ENCODE measurements at regions not wholly inside any gene's neighbourhood (a gene's known extent, or its start where the extent isn't known, plus 50 kb on each side); places are given as distances from the start of the nearest gene placed in this dataset.

DNA sequence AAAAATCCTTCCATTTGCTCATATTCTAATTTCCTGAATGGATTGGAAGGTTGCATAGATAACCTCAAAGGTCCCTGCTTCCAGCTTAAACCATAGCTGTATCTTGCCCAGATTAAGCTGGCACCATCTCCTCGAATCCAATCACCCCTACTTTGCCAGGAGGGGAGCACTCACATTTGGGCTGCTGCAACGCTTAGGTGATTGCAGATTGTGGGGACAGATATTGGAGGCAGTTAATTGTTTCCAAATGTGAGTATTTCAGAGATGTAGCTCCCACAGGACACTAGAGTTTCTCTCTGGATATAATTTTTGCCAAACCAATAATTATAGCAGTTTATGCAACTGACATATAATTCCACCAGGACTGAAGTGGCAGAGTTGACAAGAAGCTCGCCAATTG, 53.5 kb upstream of the ACSL1 start:
- Histone ChIP-seq H2AK5ac (ENCODE audit: low read length) (no peak overlapping the region), H3K79me2 (ENCODE audit: control insufficient read depth, insufficient read depth, low read length) (no peaks in the 10 kb centered on the region), H3K4me2 (ENCODE audit: low read length) (no peak overlapping the region), H4K5ac (ENCODE audit: low read length) (no peak overlapping the region), H3K36me3 (ENCODE audit: control insufficient read depth, insufficient read depth, low read length) (no peaks in the 10 kb centered on the region), H2BK120ac (ENCODE audit: low read depth, low read length) (no peak overlapping the region), H3K27me3 (ENCODE audit: insufficient read depth, low read length, poor library complexity) (no peaks in the 10 kb centered on the region), H3K4ac (ENCODE audit: low read depth, low read length) (no peak overlapping the region), H3K4me1 (ENCODE audit: control insufficient read depth, low read depth, low read length) (no peaks in the 10 kb centered on the region), H3K56ac (ENCODE audit: low read length) (no peak overlapping the region), H3K27ac (ENCODE audit: low read depth, low read length) (no peak overlapping the region), H3K4me3 (ENCODE audit: low read length) (no peak overlapping the region), H3K79me1 (ENCODE audit: low read length) (no peaks in the 10 kb centered on the region), H2BK5ac (ENCODE audit: low read length) (no peak overlapping the region), H2BK15ac (replicated peaks; ENCODE audit: low read depth) (no peak overlapping the region), H3K9ac (ENCODE audit: low read length) (no peak overlapping the region), H3K23ac (ENCODE audit: low read length) (no peak overlapping the region), H3K18ac (ENCODE audit: low read length) (no peak overlapping the region), H4K8ac (ENCODE audit: low read depth, low read length) (no peak overlapping the region)
- no peak for DNase-seq
- no CpG with 5 or more reads among the region's 3 CpGs for WGBS (ENCODE audit: extremely low coverage, insufficient coverage, low lambda C conversion rate)

DNA sequence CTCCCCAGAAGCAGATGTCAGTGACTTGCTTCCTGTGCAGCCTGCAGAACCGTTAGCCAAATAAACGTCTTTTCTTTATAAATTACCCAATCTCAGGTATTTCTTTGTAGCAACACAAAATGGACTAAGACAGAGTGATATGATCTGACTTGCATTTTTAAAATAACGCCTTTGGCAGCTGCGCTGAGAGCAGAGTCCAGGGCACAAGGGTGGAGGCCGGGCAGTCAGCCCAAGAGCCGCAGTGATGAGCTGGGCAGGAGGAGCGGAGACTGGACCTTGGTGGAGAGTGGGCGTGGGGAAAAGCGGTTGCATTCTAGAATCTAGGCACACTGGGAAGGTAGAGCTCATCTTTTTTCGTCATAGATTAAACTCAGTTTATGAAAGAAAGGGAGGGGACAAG, 56.5 kb upstream of the ACSL1 start:
- Histone ChIP-seq H2BK15ac (replicated peaks; ENCODE audit: low read depth) (no peak overlapping the region), H2BK5ac (ENCODE audit: low read length) (no peak overlapping the region), H2BK120ac (ENCODE audit: low read depth, low read length) (no peak overlapping the region), H3K27ac (ENCODE audit: low read depth, low read length) (no peak overlapping the region), H3K79me1 (ENCODE audit: low read length) (no peaks in the 10 kb centered on the region), H4K5ac (ENCODE audit: low read length) (no peak overlapping the region), H3K4me2 (ENCODE audit: low read length) (no peak overlapping the region), H3K27me3 (ENCODE audit: insufficient read depth, low read length, poor library complexity) (no peaks in the 10 kb centered on the region), H3K4me1 (ENCODE audit: control insufficient read depth, low read depth, low read length) (no peaks in the 10 kb centered on the region), H3K4me3 (ENCODE audit: low read length) (no peak overlapping the region), H3K23ac (ENCODE audit: low read length) (no peak overlapping the region), H3K9ac (ENCODE audit: low read length) (no peak overlapping the region), H3K36me3 (ENCODE audit: control insufficient read depth, insufficient read depth, low read length) (no peaks in the 10 kb centered on the region), H3K18ac (ENCODE audit: low read length) (no peak overlapping the region), H4K8ac (ENCODE audit: low read depth, low read length) (no peak overlapping the region), H3K79me2 (ENCODE audit: control insufficient read depth, insufficient read depth, low read length) (no peaks in the 10 kb centered on the region), H3K56ac (ENCODE audit: low read length) (no peak overlapping the region), H2AK5ac (ENCODE audit: low read length) (no peak overlapping the region), H3K4ac (ENCODE audit: low read depth, low read length) (no peak overlapping the region)
- no CpG with 5 or more reads among the region's 10 CpGs for WGBS (ENCODE audit: extremely low coverage, insufficient coverage, low lambda C conversion rate)
- DNase-seq, result no peak

GRCh38 chr4:184883024-184883423, 57.3 kb upstream of the ACSL1 start:
- no CpG with 5 or more reads among the region's 6 CpGs for WGBS (ENCODE audit: extremely low coverage, insufficient coverage, low lambda C conversion rate)
- Histone ChIP-seq H3K4ac (ENCODE audit: low read depth, low read length) (no peak overlapping the region), H2BK120ac (ENCODE audit: low read depth, low read length) (no peak overlapping the region), H4K5ac (ENCODE audit: low read length) (no peak overlapping the region), H3K4me2 (ENCODE audit: low read length) (no peak overlapping the region), H3K27me3 (ENCODE audit: insufficient read depth, low read length, poor library complexity) (no peaks in the 10 kb centered on the region), H2BK5ac (ENCODE audit: low read length) (no peak overlapping the region), H3K9ac (ENCODE audit: low read length) (no peak overlapping the region), H3K18ac (ENCODE audit: low read length) (no peak overlapping the region), H3K23ac (ENCODE audit: low read length) (no peak overlapping the region), H3K36me3 (ENCODE audit: control insufficient read depth, insufficient read depth, low read length) (no peaks in the 10 kb centered on the region), H2AK5ac (ENCODE audit: low read length) (no peak overlapping the region), H2BK15ac (replicated peaks; ENCODE audit: low read depth) (no peak overlapping the region), H3K27ac (ENCODE audit: low read depth, low read length) (no peak overlapping the region), H3K4me3 (ENCODE audit: low read length) (no peak overlapping the region), H3K56ac (ENCODE audit: low read length) (no peak overlapping the region), H3K79me2 (ENCODE audit: control insufficient read depth, insufficient read depth, low read length) (no peaks in the 10 kb centered on the region), H3K4me1 (ENCODE audit: control insufficient read depth, low read depth, low read length) (no peaks in the 10 kb centered on the region), H4K8ac (ENCODE audit: low read depth, low read length) (no peak overlapping the region), H3K79me1 (ENCODE audit: low read length) (no peaks in the 10 kb centered on the region)
- no peak for DNase-seq

DNA sequence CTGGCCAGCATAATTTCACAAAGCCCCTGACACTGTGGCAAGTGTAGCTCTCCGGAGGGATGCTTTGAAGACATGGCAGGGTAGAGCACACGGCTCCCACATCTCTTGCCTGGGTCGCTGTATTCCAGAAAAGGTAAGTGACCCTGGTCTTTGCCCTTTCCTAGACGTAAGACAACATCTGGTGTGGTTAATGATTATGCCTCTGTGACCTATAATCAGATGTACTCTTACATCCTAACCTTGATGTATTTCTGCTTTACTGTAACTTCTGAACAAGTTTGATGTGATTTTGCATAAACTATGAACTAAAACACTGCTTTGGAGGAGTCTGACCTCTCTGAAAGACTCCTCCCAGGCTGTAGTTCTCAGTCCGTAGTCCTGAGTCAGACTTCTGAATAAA, 59.1 kb upstream of the ACSL1 start:
- Histone ChIP-seq H4K5ac (ENCODE audit: low read length) (no peak overlapping the region), H2BK120ac (ENCODE audit: low read depth, low read length) (no peak overlapping the region), H3K56ac (ENCODE audit: low read length) (no peak overlapping the region), H3K4me2 (ENCODE audit: low read length) (no peak overlapping the region), H3K4me1 (ENCODE audit: control insufficient read depth, low read depth, low read length) (no peaks in the 10 kb centered on the region), H3K9ac (ENCODE audit: low read length) (no peak overlapping the region), H3K18ac (ENCODE audit: low read length) (no peak overlapping the region), H4K8ac (ENCODE audit: low read depth, low read length) (no peak overlapping the region), H2BK15ac (replicated peaks; ENCODE audit: low read depth) (no peak overlapping the region), H3K79me2 (ENCODE audit: control insufficient read depth, insufficient read depth, low read length) (no peaks in the 10 kb centered on the region), H3K36me3 (ENCODE audit: control insufficient read depth, insufficient read depth, low read length) (no peaks in the 10 kb centered on the region), H2AK5ac (ENCODE audit: low read length) (no peak overlapping the region), H2BK5ac (ENCODE audit: low read length) (no peak overlapping the region), H3K23ac (ENCODE audit: low read length) (no peak overlapping the region), H3K4me3 (ENCODE audit: low read length) (no peak overlapping the region), H3K4ac (ENCODE audit: low read depth, low read length) (no peak overlapping the region), H3K27ac (ENCODE audit: low read depth, low read length) (no peak overlapping the region), H3K79me1 (ENCODE audit: low read length) (no peaks in the 10 kb centered on the region), H3K27me3 (ENCODE audit: insufficient read depth, low read length, poor library complexity) (no peaks in the 10 kb centered on the region)
- DNase-seq, result no peak
- no CpG with 5 or more reads among the region's 5 CpGs for WGBS (ENCODE audit: extremely low coverage, insufficient coverage, low lambda C conversion rate)

- no peaks in the 10 kb centered on the region for H3K79me1 ChIP-seq (ENCODE audit: low read length)
- H2BK5ac ChIP-seq (ENCODE audit: low read length), result no peak overlapping the region
- WGBS (ENCODE audit: extremely low coverage, insufficient coverage, low lambda C conversion rate), result no CpG with 5 or more reads among the region's 4 CpGs
- H3K18ac ChIP-seq (ENCODE audit: low read length), result no peak overlapping the region
- H3K4me1 ChIP-seq (ENCODE audit: control insufficient read depth, low read depth, low read length), result no peaks in the 10 kb centered on the region
- no peak overlapping the region for H4K5ac ChIP-seq (ENCODE audit: low read length)
- no peak overlapping the region for H3K56ac ChIP-seq (ENCODE audit: low read length)
- H2BK120ac ChIP-seq (ENCODE audit: low read depth, low read length), result no peak overlapping the region
- no peak overlapping the region for H3K9ac ChIP-seq (ENCODE audit: low read length)
- no peak overlapping the region for H3K4ac ChIP-seq (ENCODE audit: low read depth, low read length)
- H3K4me3 ChIP-seq (ENCODE audit: low read length), result no peak overlapping the region
- no peaks in the 10 kb centered on the region for H3K36me3 ChIP-seq (ENCODE audit: control insufficient read depth, insufficient read depth, low read length)
- no peak overlapping the region for H4K8ac ChIP-seq (ENCODE audit: low read depth, low read length)
- no peak overlapping the region for H3K23ac ChIP-seq (ENCODE audit: low read length)
- no peak overlapping the region for H2AK5ac ChIP-seq (ENCODE audit: low read length)
- no peak overlapping the region for H3K27ac ChIP-seq (ENCODE audit: low read depth, low read length)
- DNase-seq, result no peak
- no peaks in the 10 kb centered on the region for H3K27me3 ChIP-seq (ENCODE audit: insufficient read depth, low read length, poor library complexity)
- no peaks in the 10 kb centered on the region for H3K79me2 ChIP-seq (ENCODE audit: control insufficient read depth, insufficient read depth, low read length)
- no peak overlapping the region for H3K4me2 ChIP-seq (ENCODE audit: low read length)
- H2BK15ac ChIP-seq (replicated peaks; ENCODE audit: low read depth), result no peak overlapping the region
These were observed 59.8 kb upstream of the ACSL1 start for GRCh38 chr4:184885602-184886001.

GRCh38 chr4:184887333-184887732, 61.6 kb upstream of the ACSL1 start:
- Histone ChIP-seq H3K23ac (ENCODE audit: low read length) (no peak overlapping the region), H2AK5ac (ENCODE audit: low read length) (no peak overlapping the region), H3K56ac (ENCODE audit: low read length) (no peak overlapping the region), H3K27me3 (ENCODE audit: insufficient read depth, low read length, poor library complexity) (no peaks in the 10 kb centered on the region), H3K4me3 (ENCODE audit: low read length) (no peak overlapping the region), H3K18ac (ENCODE audit: low read length) (no peak overlapping the region), H3K36me3 (ENCODE audit: control insufficient read depth, insufficient read depth, low read length) (no peaks in the 10 kb centered on the region), H3K9ac (ENCODE audit: low read length) (no peak overlapping the region), H3K27ac (ENCODE audit: low read depth, low read length) (no peak overlapping the region), H3K79me1 (ENCODE audit: low read length) (no peaks in the 10 kb centered on the region), H2BK15ac (replicated peaks; ENCODE audit: low read depth) (no peak overlapping the region), H4K5ac (ENCODE audit: low read length) (no peak overlapping the region), H3K79me2 (ENCODE audit: control insufficient read depth, insufficient read depth, low read length) (no peaks in the 10 kb centered on the region), H2BK5ac (ENCODE audit: low read length) (no peak overlapping the region), H4K8ac (ENCODE audit: low read depth, low read length) (no peak overlapping the region), H2BK120ac (ENCODE audit: low read depth, low read length) (no peak overlapping the region), H3K4me1 (ENCODE audit: control insufficient read depth, low read depth, low read length) (no peaks in the 10 kb centered on the region), H3K4me2 (ENCODE audit: low read length) (no peak overlapping the region), H3K4ac (ENCODE audit: low read depth, low read length) (no peak overlapping the region)
- no peak for DNase-seq
- no CpG with 5 or more reads among the region's 3 CpGs for WGBS (ENCODE audit: extremely low coverage, insufficient coverage, low lambda C conversion rate)
